HG03066 (cell line): ENCODE measurements at regions not wholly inside any gene's neighbourhood (a gene's known extent, or its start where the extent isn't known, plus 50 kb on each side); places are given as distances from the start of the nearest gene placed in this dataset.

Experiments used
- ATAC-seq: cut with Tn5 transposase; IDR thresholded peaks from one replicate; pipeline ENCODE4 v1.9.1; 2021; ENCODE audit warnings: low read depth; ENCODE audit not compliant: unreplicated experiment

GRCh38 chr3:94256888-94257813 lies 194.3 kb downstream of the NSUN3 start:
- ATAC-seq, result no peak

DNA sequence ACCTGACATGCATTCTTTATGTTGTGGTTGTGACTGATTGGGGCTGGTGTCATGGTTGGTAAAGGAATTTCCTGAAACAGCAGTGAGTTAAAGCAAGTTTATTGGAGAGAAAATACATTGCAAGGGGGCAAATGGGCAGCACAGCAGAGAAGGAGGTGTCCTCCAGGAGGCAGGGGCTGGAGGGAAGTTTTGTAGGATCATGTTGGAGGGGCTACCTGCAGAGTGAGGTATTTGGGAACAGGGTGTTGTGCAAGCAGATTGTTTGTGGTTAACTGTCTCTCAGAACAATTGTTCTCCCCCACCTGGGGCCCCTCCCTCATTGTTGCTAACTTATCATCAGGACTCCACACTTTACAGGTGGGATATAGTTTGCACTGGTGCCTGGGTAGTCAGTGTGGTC lies 196.0 kb downstream of the NSUN3 start:
- no peak for ATAC-seq

DNA sequence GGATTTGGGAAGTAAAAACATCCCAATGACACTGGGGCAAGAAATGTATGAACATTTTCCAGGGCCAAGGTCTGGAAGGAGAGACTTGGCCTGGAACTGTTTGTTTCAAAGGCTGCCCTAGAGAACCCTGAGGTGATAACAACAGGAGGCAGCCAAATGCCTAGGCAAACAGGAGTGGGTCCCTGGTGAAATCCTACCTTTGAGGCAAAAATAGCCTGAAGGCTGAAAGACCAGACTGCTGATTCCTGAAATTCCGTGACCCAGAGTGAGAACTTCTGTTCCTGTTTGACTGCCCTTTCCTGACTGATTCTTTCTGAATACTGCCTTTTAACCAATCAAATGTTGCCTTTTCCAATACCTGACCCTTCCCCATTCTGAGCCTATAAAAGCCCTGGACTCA lies 196.4 kb downstream of the NSUN3 start:
- no peak for ATAC-seq

DNA sequence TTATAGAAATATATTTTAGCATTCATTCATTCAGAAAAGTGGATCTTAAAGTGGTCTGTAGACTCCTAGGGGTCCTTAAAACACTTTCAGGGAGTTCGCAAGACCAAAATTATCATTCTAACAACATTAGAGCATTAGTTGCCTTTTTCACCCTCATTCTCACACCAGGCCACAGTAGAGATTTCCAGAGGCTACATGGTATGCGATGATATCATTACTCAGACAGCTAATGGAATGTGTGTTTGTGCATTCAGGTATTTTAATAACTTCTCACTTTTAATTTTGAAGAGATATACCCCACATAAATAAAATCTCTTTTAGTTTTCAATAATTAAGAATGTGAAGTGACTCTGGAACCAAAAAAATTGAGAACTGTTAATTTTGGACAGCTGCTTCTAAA lies 206.9 kb downstream of the NSUN3 start:
- no peak for ATAC-seq

DNA sequence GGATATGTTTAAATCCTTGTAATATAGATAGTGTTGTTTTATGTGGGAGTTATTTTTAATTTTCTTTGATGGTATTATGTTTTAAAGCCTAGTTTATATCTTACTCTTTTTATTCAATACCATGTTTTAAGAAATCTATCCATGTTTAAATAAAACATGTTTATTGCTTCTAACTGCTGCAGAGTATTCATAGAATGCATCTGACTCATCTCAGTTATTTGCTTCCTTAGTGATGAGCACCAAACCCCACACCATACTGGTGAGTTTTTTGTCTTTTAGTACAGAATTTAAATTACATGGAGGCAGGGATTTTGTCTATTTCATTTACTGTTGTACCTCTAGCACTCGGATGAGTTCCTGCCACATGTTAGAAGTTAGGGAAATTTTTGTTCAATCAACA lies 209.2 kb downstream of the NSUN3 start:
- no peak for ATAC-seq

- no peak for ATAC-seq
Observed at GRCh38 chr3:94280958-94281357, 218.1 kb downstream of the NSUN3 start.

DNA sequence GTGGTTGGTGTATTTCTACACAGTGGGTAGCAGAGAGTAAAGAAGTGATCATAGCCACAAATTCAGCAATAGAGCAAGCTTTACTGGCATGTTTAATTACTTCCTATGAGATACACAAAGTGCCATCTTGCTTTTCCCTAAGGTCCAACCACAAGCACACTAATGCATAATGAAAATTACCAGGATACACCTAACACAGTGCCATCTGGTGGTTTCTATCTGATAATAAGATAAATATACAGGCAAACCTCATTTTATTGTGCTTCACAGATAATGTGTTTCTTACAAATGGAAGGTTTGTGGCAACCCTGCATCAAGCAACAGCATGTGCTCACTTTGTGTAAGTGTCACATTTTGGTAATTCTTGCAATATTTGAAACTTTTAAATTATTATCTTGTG lies 223.0 kb downstream of the NSUN3 start:
- no peak for ATAC-seq

DNA sequence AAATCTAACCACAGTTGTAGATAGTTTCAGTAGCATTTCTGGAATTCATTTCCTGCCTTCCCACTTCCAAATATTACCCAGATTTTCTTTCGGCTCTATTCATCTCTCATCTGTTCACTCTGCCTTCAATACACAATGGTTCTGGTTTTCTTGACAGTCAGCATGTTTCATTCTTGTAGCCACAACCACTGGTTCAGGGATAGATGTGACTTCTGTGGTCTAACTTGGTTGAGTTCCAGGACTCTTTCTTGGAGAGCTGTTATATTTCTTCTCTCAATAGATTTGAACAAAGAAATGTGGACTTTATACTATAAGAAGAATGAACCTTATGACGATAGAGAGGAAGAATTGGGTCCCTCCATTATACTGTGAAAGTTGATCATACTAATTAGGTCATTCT lies 228.8 kb downstream of the NSUN3 start:
- ATAC-seq, result no peak

DNA sequence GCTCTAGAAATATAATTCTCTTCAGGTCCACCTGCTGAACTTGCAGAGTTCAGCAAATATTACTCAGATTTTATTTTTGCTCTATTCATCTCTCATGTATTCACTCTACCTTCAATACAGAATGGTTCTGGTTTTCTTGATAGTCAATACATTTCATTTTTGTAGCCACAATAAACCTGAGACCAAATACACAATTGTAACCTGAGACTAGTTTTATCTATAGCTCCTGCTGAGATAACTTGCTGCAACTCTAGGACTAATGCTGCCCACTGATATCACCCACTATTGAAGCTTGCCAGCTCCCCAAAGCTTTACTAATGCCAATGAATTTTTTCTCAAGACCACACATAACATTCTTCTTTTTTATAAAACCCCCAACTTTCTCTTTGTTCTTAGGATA lies 229.3 kb downstream of the NSUN3 start:
- ATAC-seq, result no peak

GRCh38 chr3:94293793-94294195 lies 230.9 kb downstream of the NSUN3 start:
- ATAC-seq, result no peak

DNA sequence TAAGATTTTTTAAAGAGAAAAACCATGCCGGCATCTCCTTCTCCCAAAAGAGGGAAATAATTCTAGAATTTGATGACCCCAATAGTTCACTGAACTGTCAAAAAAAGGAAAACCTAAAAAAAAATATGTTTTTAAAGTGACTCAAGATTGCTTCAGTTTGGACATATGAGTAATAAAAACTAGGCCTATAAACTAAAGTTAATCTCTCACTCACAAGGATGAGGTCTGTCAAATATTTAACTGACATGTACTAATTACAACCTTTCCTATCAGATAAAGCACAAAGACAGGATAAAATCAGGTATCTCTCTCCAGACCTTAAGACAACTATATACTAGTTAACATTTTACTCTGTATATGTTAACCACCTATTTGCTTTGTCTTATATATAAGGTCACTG lies 231.9 kb downstream of the NSUN3 start:
- ATAC-seq, result no peak

DNA sequence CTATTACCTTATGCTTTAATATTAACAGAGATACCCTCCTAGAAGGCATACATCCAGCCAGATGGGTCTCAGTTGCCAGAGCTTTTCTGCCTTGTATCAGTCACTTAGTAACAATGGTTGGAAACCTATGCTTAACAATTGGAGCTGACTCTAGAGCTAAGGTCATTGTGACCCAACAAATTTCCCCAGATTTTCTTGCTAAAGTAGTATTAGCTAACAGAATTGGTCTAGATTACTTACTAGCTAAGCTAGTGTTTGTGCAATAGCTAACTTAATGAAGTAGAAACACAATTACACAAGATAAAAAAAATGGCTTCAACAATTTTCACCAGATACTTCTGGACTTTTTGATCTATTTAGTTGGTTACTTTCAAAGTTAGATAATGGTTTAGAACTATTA lies 236.9 kb downstream of the NSUN3 start:
- ATAC-seq, result no peak

- ATAC-seq, result no peak
Observed at GRCh38 chr3:94301366-94301765, 238.5 kb downstream of the NSUN3 start.

DNA sequence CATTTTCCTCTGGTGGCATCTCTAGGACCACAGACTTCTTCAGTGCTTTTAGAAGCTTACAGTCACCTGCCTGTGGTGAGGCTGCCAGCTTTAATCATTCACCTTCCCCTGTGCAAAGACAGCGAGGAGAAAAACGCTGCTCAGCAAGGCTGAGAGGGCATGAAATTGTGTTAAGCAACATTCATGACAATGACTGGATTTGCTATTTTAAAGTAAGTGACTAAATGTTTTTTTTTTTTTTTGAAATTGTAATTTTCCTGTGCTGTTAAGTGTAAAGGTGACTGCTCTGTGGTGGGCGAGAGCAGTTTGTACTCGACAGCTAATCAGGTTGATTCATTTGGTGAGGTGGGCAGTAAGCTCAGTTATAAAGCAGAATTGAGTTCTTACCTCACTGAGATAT lies 240.4 kb downstream of the NSUN3 start:
- no peak for ATAC-seq

- ATAC-seq, result no peak
Observed at GRCh38 chr3:94303897-94304296, 241.0 kb downstream of the NSUN3 start.

- ATAC-seq, result no peak
Observed at GRCh38 chr3:94304954-94305353, 242.1 kb downstream of the NSUN3 start.

DNA sequence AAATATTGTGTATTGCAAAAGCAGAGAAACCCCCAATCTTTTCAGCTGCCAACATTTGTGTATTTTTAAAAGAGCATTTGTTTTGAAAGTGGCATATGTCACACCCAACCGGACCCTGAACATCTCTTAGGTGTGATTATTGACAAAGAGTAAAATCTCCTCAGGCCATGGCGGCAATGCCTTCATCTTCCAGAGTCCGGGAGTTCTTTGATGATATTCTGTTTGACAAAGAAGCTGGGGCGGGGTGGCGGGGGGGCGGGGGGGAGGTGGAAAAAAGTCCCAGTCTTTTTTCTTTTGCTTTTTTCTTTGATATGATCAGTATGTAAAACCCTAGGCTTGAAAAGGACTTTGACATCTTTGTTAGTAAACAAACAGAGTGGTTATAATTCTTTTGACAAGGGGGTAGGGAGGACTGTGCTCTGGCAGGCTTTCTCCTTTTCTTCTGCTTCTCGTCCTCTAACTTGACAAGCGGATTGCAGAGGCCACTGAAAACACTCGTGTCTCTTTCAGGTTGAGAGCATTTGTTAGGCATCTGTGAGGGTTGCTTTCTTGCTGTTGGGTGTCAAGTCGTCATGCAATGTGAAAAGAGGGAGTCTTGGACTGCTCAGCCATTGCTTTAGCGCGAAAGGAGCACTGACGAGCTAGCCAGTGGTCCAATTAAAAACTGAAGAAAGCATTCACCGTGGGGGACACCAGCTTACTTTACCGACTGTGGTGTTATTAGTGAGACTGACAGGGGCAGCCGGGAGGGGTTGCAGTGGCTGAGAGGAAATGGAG lies 243.2 kb downstream of the NSUN3 start:
- ATAC-seq, result no peak

DNA sequence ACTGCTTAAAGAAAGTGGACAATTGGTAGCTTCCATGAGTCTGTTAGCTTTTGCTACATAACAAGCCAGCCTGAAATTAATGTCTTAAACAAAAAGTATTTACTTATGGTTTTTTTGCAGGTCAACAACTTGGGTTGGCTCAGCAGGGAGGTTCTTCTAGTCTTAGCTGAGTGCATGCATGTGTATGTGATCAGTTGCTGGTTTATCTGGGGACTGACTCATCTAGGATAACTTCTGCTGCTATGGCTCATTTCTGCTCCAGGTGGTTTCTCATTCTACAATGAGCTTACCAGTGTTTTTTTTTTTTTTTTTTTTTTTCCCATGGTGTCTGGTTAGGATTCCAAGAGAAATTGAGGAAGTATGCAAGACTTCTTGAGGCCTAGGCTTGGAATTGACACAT lies 244.7 kb downstream of the NSUN3 start:
- no peak for ATAC-seq

GRCh38 chr3:94308767-94309166 lies 245.9 kb downstream of the NSUN3 start:
- ATAC-seq, result no peak

DNA sequence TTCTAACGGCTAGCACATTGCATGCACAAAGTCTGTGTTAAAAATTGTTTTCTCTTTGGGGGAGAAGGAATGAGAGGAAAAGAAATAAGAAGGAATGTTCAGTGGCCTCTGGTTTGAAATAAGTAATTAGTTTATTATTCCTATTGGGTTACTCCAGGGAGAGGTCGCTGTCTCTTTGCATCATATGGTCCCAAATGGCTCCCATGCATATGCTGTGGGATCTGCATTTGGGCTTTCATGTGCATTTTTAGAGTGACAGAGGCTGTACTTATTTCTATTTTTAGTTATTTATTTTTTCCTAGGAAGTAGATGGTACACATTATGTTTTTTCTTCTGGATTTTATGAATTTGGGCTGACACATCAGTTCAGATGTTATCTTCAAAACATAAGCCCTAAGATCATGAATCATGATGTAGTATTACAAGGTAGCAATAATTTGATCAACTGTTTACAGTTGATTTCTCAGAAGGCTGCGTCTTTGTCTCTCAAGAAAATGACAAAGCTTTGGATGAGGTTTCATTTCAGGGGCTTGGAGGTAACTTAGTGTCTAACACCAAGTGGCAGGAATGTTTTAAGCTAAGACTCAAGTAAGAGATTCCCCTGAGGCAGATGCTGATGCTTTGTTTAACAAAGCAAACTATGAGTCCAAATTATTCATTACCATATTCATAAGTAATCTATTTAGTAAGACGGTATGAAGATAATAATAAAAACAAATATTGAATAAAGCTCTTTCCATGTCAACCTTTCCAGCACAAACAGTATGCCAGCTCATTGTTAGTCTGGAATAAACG lies 247.7 kb downstream of the NSUN3 start:
- no peak for ATAC-seq

GRCh38 chr3:94311651-94312050 lies 248.8 kb downstream of the NSUN3 start:
- ATAC-seq, result no peak
